Endothelial cell of umbilical vein (primary cell): ENCODE measurements at regions not wholly inside any gene's neighbourhood (a gene's known extent, or its start where the extent isn't known, plus 50 kb on each side); places are given as distances from the start of the nearest gene placed in this dataset.

Experiments used
- BruUV-seq: library from RNA; stranded (reverse); fragments of 400-500 nt; replicated peaks from 2 replicates; lab custom pipeline; 2021; lab: Mats Ljungman, UMichigan
- CTCF ChIA-PET: fragments of 300-600, 350-600 bp; sonication (Branson Sonifier 250); formaldehyde crosslinking; loops from one replicate; lab custom pipeline; 2021; ENCODE audit warnings: antibody characterized with exemption, inconsistent platforms; lab: Charles Lee
- POLR2A ChIA-PET: fragments of 300-600, 350-600 bp; sonication (Branson Sonifier 250); formaldehyde crosslinking; loops from one replicate; lab custom pipeline; 2021; ENCODE audit warnings: antibody characterized with exemption, inconsistent platforms; lab: Charles Lee
- DNase-seq: peaks from one replicate; pipeline ENCODE4 v3.0.0-alpha.2; 2011; ENCODE audit warnings: low read depth, low spot score
- FAIRE-seq: peaks from 2 replicates; lab custom pipeline; 2011; peaks lifted over from hg19 to GRCh38; lab: Jason Lieb, UNC
- H2AFZ ChIP-seq: 2 replicates; pipeline ENCODE4 v1.6.0; 2012; ENCODE audit warnings: low read depth, low read length, control low read depth, inconsistent platforms
- H3K27ac ChIP-seq: 2 replicates; pipeline ENCODE4 v1.5.1; 2011; ENCODE audit warnings: low read depth, mild to moderate bottlenecking, control low read depth, low read length, moderate library complexity; ENCODE audit not compliant: insufficient read depth
- H3K27me3 ChIP-seq, 2 experiments: 2 replicates each; pipeline versions ENCODE4 v1.6.0 to v1.6.1; 2011; ENCODE audit warnings: low read length in 2 of 2, mixed read lengths in 1 of 2; ENCODE audit not compliant: control insufficient read depth in 2 of 2, insufficient read depth in 2 of 2
- H3K36me3 ChIP-seq, 2 experiments: 2 replicates in 1 of 2; 3 replicates in 1 of 2; pipeline ENCODE4 v1.5.1; 2011; ENCODE audit warnings: low read length in 2 of 2, mild to moderate bottlenecking in 1 of 2, moderate library complexity in 1 of 2; ENCODE audit not compliant: control insufficient read depth in 2 of 2, insufficient read depth in 2 of 2; ENCODE audit errors: extremely low read depth in 1 of 2
- H3K4me1 ChIP-seq: 3 replicates; pipeline ENCODE4 v1.5.1; 2011; ENCODE audit warnings: mild to moderate bottlenecking, low read length; ENCODE audit not compliant: control insufficient read depth, insufficient read depth; ENCODE audit errors: extremely low read depth
- H3K4me2 ChIP-seq: 2 replicates; pipeline ENCODE4 v1.6.1; 2011; ENCODE audit warnings: low read length, control low read depth, mixed read lengths; ENCODE audit not compliant: insufficient read depth
- H3K4me3 ChIP-seq, 3 experiments: fragments of 200-600 bp in 1 of 3; sonication (generic), shearing (Covaris generic) in 1 of 3; replicated peaks in 1 of 3; 2 replicates each; pipeline ENCODE4 v1.5.1; 2011 to 2016; ENCODE audit warnings: control low read depth in 3 of 3, low read length in 3 of 3, mild to moderate bottlenecking in 2 of 3, inconsistent platforms in 1 of 3, low read depth in 1 of 3, moderate library complexity in 1 of 3; ENCODE audit not compliant: insufficient read depth in 1 of 3
- H3K79me2 ChIP-seq: 2 replicates; pipeline ENCODE4 v1.6.0; 2012; ENCODE audit warnings: low read length, inconsistent platforms; ENCODE audit not compliant: control insufficient read depth, insufficient read depth
- H3K9ac ChIP-seq: replicated peaks from 2 replicates; pipeline ENCODE3; 2011; ENCODE audit warnings: low read length, control low read depth; ENCODE audit not compliant: insufficient read depth; ENCODE audit errors: extremely low read depth
- H3K9me1 ChIP-seq: replicated peaks from 3 replicates; pipeline ENCODE4 v1.6.0; 2011; ENCODE audit warnings: mild to moderate bottlenecking, low read length; ENCODE audit not compliant: control insufficient read depth, insufficient read depth; ENCODE audit errors: extremely low read depth
- H3K9me3 ChIP-seq: replicated peaks from 2 replicates; pipeline ENCODE4 v1.5.1; 2012; ENCODE audit warnings: low read length, inconsistent platforms; ENCODE audit not compliant: control insufficient read depth, insufficient read depth
- H4K20me1 ChIP-seq: replicated peaks from 2 replicates; pipeline ENCODE3; 2011; ENCODE audit warnings: mild to moderate bottlenecking, low read length; ENCODE audit not compliant: control insufficient read depth, insufficient read depth; ENCODE audit errors: extremely low read depth
- EZH2 ChIP-seq: IDR thresholded peaks from 2 replicates; pipeline ENCODE4 v1.6.1; 2012; ENCODE audit warnings: borderline replicate concordance, low read depth, mild to moderate bottlenecking, moderate library complexity, low read length, inconsistent platforms; ENCODE audit not compliant: severe bottlenecking
- FOS ChIP-seq: IDR thresholded peaks from 2 replicates; pipeline ENCODE4 v1.6.1; 2011; ENCODE audit warnings: mild to moderate bottlenecking, low read length, moderate library complexity, borderline replicate concordance; ENCODE audit not compliant: insufficient read depth
- GATA2 ChIP-seq: IDR thresholded peaks from 2 replicates; pipeline ENCODE4 v1.7.0; 2011; ENCODE audit warnings: low read depth, mild to moderate bottlenecking, moderate library complexity, mixed read lengths, low read length; ENCODE audit not compliant: insufficient read length, insufficient read depth
- JUN ChIP-seq: IDR thresholded peaks from 2 replicates; pipeline ENCODE4 v1.6.1; 2011; ENCODE audit warnings: borderline replicate concordance, low read depth; ENCODE audit not compliant: insufficient read length, insufficient read depth
- MYC ChIP-seq: IDR thresholded peaks from one replicate; pipeline ENCODE4 v1.6.1; 2011; ENCODE audit warnings: mild to moderate bottlenecking, low read depth, low read length
- POLR2A ChIP-seq: IDR thresholded peaks from 2 replicates; pipeline ENCODE4 v1.6.1; 2012; ENCODE audit warnings: low read depth, mild to moderate bottlenecking, control low read depth, low read length
- POLR2AphosphoS5 ChIP-seq: IDR thresholded peaks from 2 replicates; pipeline ENCODE4 v1.6.1; 2012; ENCODE audit warnings: low read depth, mild to moderate bottlenecking, control low read depth, low read length, moderate library complexity; ENCODE audit not compliant: insufficient read depth
- dilution Hi-C: fragments of 300-500 bp; cut with MboI; formaldehyde crosslinking; loops from one replicate; pipeline ENCODE4 v1.15.0; 2019; ENCODE audit warnings: low sequenced_read_pairs; ENCODE audit not compliant: extremely low pct_ligation_motif_present
- intact Hi-C: fragments of 100-400 bp; cut with micrococcal nuclease; formaldehyde crosslinking; loops from one replicate; pipeline ENCODE4 v1.10.0; 2022
- TF ChIP-seq, protein P1 (sequence below), 2 donors: IDR thresholded peaks; 1 replicate in 1 of 2; 2 replicates in 1 of 2; pipeline ENCODE4 v1.5.1; 2011; ENCODE audit warnings: low read length in 2 of 2, mild to moderate bottlenecking in 2 of 2, moderate library complexity in 2 of 2, control low read depth in 1 of 2, inconsistent platforms in 1 of 2, low read depth in 1 of 2; ENCODE audit not compliant: insufficient read depth in 1 of 2; ENCODE audit errors: extremely low read depth in 1 of 2
- TF ChIP-seq, protein P2 (sequence below): IDR thresholded peaks from 2 replicates; pipeline ENCODE4 v1.6.1; 2011; ENCODE audit not compliant: insufficient read depth, insufficient read length

DNA sequence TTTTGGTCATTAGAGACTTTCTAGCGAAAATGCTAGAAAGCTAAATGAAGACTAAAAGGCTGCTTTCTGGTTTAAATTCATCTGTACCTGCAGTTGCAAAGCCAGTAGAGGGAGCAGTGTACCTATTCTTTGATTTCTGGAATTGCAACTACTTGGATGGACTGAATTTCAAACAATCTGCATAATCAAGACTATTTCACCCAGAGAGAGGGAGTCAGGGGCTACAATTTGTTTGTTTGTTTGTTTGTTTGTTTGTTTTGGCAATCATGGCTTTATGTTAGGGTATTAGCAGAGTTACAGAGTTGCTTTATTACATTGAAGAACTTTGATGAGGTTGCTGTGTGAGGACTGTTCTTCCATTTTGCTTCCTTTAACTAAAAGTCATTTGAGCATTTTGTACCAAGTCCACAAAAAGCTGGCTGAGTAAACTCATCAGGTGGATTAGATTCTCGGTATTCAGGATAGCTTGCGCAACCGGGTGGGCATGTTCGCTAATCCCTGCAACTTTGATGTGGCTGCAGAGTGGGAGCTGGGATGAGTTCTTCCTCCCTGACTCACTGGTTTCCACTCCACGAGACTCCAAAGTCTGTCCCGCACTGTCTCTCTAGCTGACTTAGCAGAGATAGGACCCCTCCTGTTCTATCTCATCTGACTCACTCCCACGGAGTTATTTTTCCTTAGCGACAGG, 80.0 kb upstream of the TUT7 start:
- Histone ChIP-seq H4K20me1 (no peaks in the 10 kb centered on the region), H3K4me2 (no peak overlapping the region), H3K9ac (no peak overlapping the region), H3K9me1 (no peaks in the 10 kb centered on the region), H2AFZ (no peak overlapping the region), H3K27ac (no peak overlapping the region), H3K36me3 (no peaks in the 10 kb centered on the region), H3K79me2 (no peaks in the 10 kb centered on the region), H3K4me1 (no peaks in the 10 kb centered on the region), H3K4me3 (no peak overlapping the region), H3K27me3 (no peaks in the 10 kb centered on the region), H3K9me3 (no peaks in the 10 kb centered on the region)
- peak; percentile 72 for FAIRE-seq
- TF ChIP-seq POLR2A, result no peak
- TF ChIP-seq FOS, result no peak
- TF ChIP-seq, protein P1, sequence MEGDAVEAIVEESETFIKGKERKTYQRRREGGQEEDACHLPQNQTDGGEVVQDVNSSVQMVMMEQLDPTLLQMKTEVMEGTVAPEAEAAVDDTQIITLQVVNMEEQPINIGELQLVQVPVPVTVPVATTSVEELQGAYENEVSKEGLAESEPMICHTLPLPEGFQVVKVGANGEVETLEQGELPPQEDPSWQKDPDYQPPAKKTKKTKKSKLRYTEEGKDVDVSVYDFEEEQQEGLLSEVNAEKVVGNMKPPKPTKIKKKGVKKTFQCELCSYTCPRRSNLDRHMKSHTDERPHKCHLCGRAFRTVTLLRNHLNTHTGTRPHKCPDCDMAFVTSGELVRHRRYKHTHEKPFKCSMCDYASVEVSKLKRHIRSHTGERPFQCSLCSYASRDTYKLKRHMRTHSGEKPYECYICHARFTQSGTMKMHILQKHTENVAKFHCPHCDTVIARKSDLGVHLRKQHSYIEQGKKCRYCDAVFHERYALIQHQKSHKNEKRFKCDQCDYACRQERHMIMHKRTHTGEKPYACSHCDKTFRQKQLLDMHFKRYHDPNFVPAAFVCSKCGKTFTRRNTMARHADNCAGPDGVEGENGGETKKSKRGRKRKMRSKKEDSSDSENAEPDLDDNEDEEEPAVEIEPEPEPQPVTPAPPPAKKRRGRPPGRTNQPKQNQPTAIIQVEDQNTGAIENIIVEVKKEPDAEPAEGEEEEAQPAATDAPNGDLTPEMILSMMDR (IDR thresholded peaks at IDR 0.05; ENCODE audit: extremely low read depth in 1 of 2, insufficient read depth in 1 of 2, low read depth in 1 of 2, low read length in 2 of 2), result peak; percentile 46 to 57
- ChIA-PET CTCF (interaction anchor here (0.6 to 4.4 kb wide), 25 partner anchors 8 to 1395 kb away, joined by 3 to 121 read pairs (median 3); no protein-coding TSS in a partner anchor), POLR2A (no interaction called here)
- intact Hi-C loops (loop anchor here (1.0 to 10.0 kb wide), 2 partner anchors 890 to 1231 kb away; no protein-coding TSS in a partner anchor), dilution Hi-C loops (no loop called here)
- DNase-seq, result peak; percentile 38
- BruUV-seq, result no TSS peak

DNA sequence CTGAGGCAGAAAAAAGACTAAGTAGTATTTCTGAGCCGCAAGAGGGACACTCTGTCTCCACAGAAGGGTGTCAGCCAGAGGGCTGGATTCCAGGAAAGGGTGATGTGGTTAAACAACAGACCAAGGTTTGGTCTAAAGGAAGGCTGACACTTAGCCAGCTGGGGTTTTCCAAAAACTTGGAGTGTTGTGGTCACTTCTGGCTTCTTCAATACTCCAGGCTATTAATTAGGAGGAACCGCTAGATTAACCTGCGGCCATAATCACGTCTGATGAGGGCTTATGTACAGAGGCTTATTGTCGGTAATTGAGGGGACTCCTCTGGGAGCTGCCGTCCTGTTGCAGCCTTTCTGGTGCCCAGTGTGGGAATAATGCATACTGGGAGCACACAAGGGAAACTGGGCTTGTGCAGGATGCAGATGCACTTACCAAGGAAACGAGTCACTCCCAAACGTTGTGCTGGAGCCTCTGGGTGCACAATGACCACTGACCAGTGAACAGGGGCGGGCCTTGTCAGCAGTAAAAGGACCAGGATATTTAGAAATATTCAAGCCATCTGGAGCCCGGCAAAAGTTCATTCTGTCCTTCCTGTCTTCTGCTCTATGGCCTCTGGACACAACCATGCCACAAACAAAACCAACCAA, 70.2 kb upstream of the TUT7 start:
- Histone ChIP-seq H3K27ac (no peak overlapping the region), H4K20me1 (no peaks in the 10 kb centered on the region), H3K4me1 (no peaks in the 10 kb centered on the region), H3K36me3 (no peaks in the 10 kb centered on the region), H3K4me3 (no peak overlapping the region), H3K4me2 (no peak overlapping the region), H3K9me3 (no peaks in the 10 kb centered on the region), H3K9ac (no peak overlapping the region), H3K27me3 (peaks cover 0 to 2% of the 10 kb centered on the region in 2 experiments), H3K9me1 (no peaks in the 10 kb centered on the region), H2AFZ (no peak overlapping the region), H3K79me2 (no peaks in the 10 kb centered on the region)
- intact Hi-C loops, result no loop called here
- dilution Hi-C loops, result no loop called here
- TF ChIP-seq, protein P1 (IDR thresholded peaks at IDR 0.05; ENCODE audit: extremely low read depth in 1 of 2, insufficient read depth in 1 of 2, low read depth in 1 of 2, low read length in 2 of 2), result no peak
- no peak for TF ChIP-seq EZH2
- TF ChIP-seq GATA2, result no peak
- no peak for TF ChIP-seq POLR2A
- no peak for TF ChIP-seq FOS
- TF ChIP-seq JUN, result no peak
- no peak for TF ChIP-seq MYC
- TF ChIP-seq, protein P2, sequence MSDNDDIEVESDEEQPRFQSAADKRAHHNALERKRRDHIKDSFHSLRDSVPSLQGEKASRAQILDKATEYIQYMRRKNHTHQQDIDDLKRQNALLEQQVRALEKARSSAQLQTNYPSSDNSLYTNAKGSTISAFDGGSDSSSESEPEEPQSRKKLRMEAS, result no peak
- no peak for TF ChIP-seq POLR2AphosphoS5
- DNase-seq, result peak; percentile 6
- ChIA-PET POLR2A (no interaction called here), CTCF (interaction anchor here (1.1 to 2.9 kb wide), 3 partner anchors 10 kb away, joined by 3 to 15 read pairs (median 4); no protein-coding TSS in a partner anchor)
- no TSS peak for BruUV-seq
- FAIRE-seq, result no peak
